Chondrocyte (in vitro differentiated cells): ENCODE measurements at regions not wholly inside any gene's neighbourhood (a gene's known extent, or its start where the extent isn't known, plus 50 kb on each side); places are given as distances from the start of the nearest gene placed in this dataset.

ENCODE experiments used
- DNase-seq: peaks from one replicate; pipeline ENCODE4 v3.0.0; 2021; ENCODE audit warnings: mixed read lengths, low spot score
- H3K27ac Mint-ChIP-seq: one replicate; pipeline ENCODE4 v1.8.0; 2021; ENCODE audit warnings: mild to moderate bottlenecking, moderate library complexity, mixed read lengths; ENCODE audit not compliant: unreplicated experiment
- H3K27me3 Mint-ChIP-seq: 2 replicates; pipeline ENCODE4 v1.8.0; 2021; ENCODE audit warnings: low read depth, mixed read lengths
- H3K36me3 Mint-ChIP-seq: 2 replicates; pipeline ENCODE4 v1.8.0; 2021; ENCODE audit warnings: low read depth, mixed read lengths
- H3K4me1 Mint-ChIP-seq: 2 replicates; pipeline ENCODE4 v1.8.0; 2021; ENCODE audit warnings: low read depth, mild to moderate bottlenecking, mixed read lengths
- H3K4me3 Mint-ChIP-seq: one replicate; pipeline ENCODE4 v1.8.0; 2021; ENCODE audit warnings: mild to moderate bottlenecking, moderate library complexity, mixed read lengths; ENCODE audit not compliant: unreplicated experiment
- H3K9me3 Mint-ChIP-seq: 2 replicates; pipeline ENCODE4 v1.8.0; 2021; ENCODE audit warnings: low read depth, mixed read lengths
- TF ChIP-seq, protein P1 (sequence below): fragments of 200-600 bp; sonication (generic); IDR thresholded peaks from 2 replicates; pipeline ENCODE4 v1.5.0; 2021; ENCODE audit warnings: antibody characterized with exemption, mild to moderate bottlenecking, moderate library complexity

- no peak overlapping the region for H3K4me3 Mint-ChIP-seq
- H3K36me3 Mint-ChIP-seq = no peaks in the 10 kb centered on the region
- TF ChIP-seq, protein P1, sequence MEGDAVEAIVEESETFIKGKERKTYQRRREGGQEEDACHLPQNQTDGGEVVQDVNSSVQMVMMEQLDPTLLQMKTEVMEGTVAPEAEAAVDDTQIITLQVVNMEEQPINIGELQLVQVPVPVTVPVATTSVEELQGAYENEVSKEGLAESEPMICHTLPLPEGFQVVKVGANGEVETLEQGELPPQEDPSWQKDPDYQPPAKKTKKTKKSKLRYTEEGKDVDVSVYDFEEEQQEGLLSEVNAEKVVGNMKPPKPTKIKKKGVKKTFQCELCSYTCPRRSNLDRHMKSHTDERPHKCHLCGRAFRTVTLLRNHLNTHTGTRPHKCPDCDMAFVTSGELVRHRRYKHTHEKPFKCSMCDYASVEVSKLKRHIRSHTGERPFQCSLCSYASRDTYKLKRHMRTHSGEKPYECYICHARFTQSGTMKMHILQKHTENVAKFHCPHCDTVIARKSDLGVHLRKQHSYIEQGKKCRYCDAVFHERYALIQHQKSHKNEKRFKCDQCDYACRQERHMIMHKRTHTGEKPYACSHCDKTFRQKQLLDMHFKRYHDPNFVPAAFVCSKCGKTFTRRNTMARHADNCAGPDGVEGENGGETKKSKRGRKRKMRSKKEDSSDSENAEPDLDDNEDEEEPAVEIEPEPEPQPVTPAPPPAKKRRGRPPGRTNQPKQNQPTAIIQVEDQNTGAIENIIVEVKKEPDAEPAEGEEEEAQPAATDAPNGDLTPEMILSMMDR = no peak
- H3K27ac Mint-ChIP-seq = no peak overlapping the region
- no peaks in the 10 kb centered on the region for H3K27me3 Mint-ChIP-seq
- H3K4me1 Mint-ChIP-seq = no peaks in the 10 kb centered on the region
- peaks cover 2% of the 10 kb centered on the region for H3K9me3 Mint-ChIP-seq
- DNase-seq = no peak
These were observed 283.7 kb upstream of the ANO5 start for GRCh38 chr11:21909145-21909544.

GRCh38 chr11:21911061-21911460 is 281.8 kb upstream of the ANO5 start:
- Mint-ChIP-seq H3K27ac (no peak overlapping the region), H3K4me3 (no peak overlapping the region), H3K36me3 (no peaks in the 10 kb centered on the region), H3K4me1 (no peaks in the 10 kb centered on the region), H3K9me3 (peaks cover 9% of the 10 kb centered on the region), H3K27me3 (no peaks in the 10 kb centered on the region)
- TF ChIP-seq, protein P1 = no peak
- no peak for DNase-seq

GRCh38 chr11:21912285-21912684 is 280.6 kb upstream of the ANO5 start:
- H3K27me3 Mint-ChIP-seq = no peaks in the 10 kb centered on the region
- no peak for DNase-seq
- TF ChIP-seq, protein P1 = no peak
- no peak overlapping the region for H3K4me3 Mint-ChIP-seq
- peaks cover 9% of the 10 kb centered on the region for H3K9me3 Mint-ChIP-seq
- no peak overlapping the region for H3K27ac Mint-ChIP-seq
- no peaks in the 10 kb centered on the region for H3K4me1 Mint-ChIP-seq
- H3K36me3 Mint-ChIP-seq = no peaks in the 10 kb centered on the region

GRCh38 chr11:21921151-21921550 is 271.7 kb upstream of the ANO5 start:
- no peak for DNase-seq
- Mint-ChIP-seq H3K4me3 (no peak overlapping the region), H3K36me3 (no peaks in the 10 kb centered on the region), H3K9me3 (no peaks in the 10 kb centered on the region), H3K27ac (no peak overlapping the region), H3K27me3 (peaks cover 2% of the 10 kb centered on the region), H3K4me1 (no peaks in the 10 kb centered on the region)
- TF ChIP-seq, protein P1 = no peak

GRCh38 chr11:21924262-21924661 is 268.6 kb upstream of the ANO5 start:
- no peaks in the 10 kb centered on the region for H3K9me3 Mint-ChIP-seq
- no peak overlapping the region for H3K4me3 Mint-ChIP-seq
- TF ChIP-seq, protein P1 = no peak
- peaks cover 2% of the 10 kb centered on the region for H3K27me3 Mint-ChIP-seq
- no peak for DNase-seq
- no peak overlapping the region for H3K27ac Mint-ChIP-seq
- H3K4me1 Mint-ChIP-seq = no peaks in the 10 kb centered on the region
- no peaks in the 10 kb centered on the region for H3K36me3 Mint-ChIP-seq
